ENCODE measurements at regions not wholly inside any gene's neighbourhood (a gene's known extent, or its start where the extent isn't known, plus 50 kb on each side); places are given as distances from the start of the nearest gene placed in this dataset.

GRCh38 chr13:33645591-33646554 lies 172.1 kb upstream of the RFC3 start:
- DNase-seq (ENCODE audit: low spot score) = no peak
- TF ChIP-seq ZBTB33 (IDR thresholded peaks at IDR 0.05) (no peak), SP1 (IDR thresholded peaks at IDR 0.05) (no peak), RXRA (IDR thresholded peaks at IDR 0.05) (no peak), FOXA1 (IDR thresholded peaks at IDR 0.05) (no peak), CTCF (IDR thresholded peaks at IDR 0.05; ENCODE audit: low read depth, low read length, missing input control) (no peak), HNF4G (IDR thresholded peaks at IDR 0.05) (no peak), HNF4A (conservative IDR thresholded peaks at IDR 0.05) (no peak), NR2F2 (IDR thresholded peaks at IDR 0.05) (no peak), EGR1 (IDR thresholded peaks at IDR 0.05; ENCODE audit: low read depth in 2 of 2) (no peak), ATF3 (IDR thresholded peaks at IDR 0.05) (no peak), RAD21 (IDR thresholded peaks at IDR 0.05) (no peak), JUND (IDR thresholded peaks at IDR 0.05) (no peak), GABPA (IDR thresholded peaks at IDR 0.05 in 1 of 2, conservative IDR thresholded peaks at IDR 0.05 in 1 of 2) (no peak)
- TF ChIP-seq, protein P1, sequence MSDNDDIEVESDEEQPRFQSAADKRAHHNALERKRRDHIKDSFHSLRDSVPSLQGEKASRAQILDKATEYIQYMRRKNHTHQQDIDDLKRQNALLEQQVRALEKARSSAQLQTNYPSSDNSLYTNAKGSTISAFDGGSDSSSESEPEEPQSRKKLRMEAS (IDR thresholded peaks at IDR 0.05) = no peak
- TF ChIP-seq, protein P2, sequence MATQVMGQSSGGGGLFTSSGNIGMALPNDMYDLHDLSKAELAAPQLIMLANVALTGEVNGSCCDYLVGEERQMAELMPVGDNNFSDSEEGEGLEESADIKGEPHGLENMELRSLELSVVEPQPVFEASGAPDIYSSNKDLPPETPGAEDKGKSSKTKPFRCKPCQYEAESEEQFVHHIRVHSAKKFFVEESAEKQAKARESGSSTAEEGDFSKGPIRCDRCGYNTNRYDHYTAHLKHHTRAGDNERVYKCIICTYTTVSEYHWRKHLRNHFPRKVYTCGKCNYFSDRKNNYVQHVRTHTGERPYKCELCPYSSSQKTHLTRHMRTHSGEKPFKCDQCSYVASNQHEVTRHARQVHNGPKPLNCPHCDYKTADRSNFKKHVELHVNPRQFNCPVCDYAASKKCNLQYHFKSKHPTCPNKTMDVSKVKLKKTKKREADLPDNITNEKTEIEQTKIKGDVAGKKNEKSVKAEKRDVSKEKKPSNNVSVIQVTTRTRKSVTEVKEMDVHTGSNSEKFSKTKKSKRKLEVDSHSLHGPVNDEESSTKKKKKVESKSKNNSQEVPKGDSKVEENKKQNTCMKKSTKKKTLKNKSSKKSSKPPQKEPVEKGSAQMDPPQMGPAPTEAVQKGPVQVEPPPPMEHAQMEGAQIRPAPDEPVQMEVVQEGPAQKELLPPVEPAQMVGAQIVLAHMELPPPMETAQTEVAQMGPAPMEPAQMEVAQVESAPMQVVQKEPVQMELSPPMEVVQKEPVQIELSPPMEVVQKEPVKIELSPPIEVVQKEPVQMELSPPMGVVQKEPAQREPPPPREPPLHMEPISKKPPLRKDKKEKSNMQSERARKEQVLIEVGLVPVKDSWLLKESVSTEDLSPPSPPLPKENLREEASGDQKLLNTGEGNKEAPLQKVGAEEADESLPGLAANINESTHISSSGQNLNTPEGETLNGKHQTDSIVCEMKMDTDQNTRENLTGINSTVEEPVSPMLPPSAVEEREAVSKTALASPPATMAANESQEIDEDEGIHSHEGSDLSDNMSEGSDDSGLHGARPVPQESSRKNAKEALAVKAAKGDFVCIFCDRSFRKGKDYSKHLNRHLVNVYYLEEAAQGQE (IDR thresholded peaks at IDR 0.05) = no peak
- no peaks in the 10 kb centered on the region for H3K27me3 ChIP-seq (ENCODE audit: control insufficient read depth in 4 of 4, insufficient read depth in 4 of 4, low read length in 3 of 4)
- H3K36me3 ChIP-seq (ENCODE audit: control insufficient read depth in 4 of 4, insufficient read depth in 3 of 4, low read depth in 1 of 4, low read length in 3 of 4) = no peaks in the 10 kb centered on the region
- H3K4me1 ChIP-seq (ENCODE audit: control insufficient read depth in 4 of 4, insufficient read depth in 4 of 4, low read length in 3 of 4) = peaks cover 13 to 32% (median 22%) of the 10 kb centered on the region in 4 donors
- H3K4me3 ChIP-seq (ENCODE audit: low read depth in 1 of 3, low read length in 3 of 3) = no peak overlapping the region
- WGBS = 96% methylated on average over 10 of the region's 10 CpGs
- no peak overlapping the region for H3K9ac ChIP-seq (ENCODE audit: low read depth in 1 of 2, low read length in 2 of 2)
- no peaks in the 10 kb centered on the region for H3K9me3 ChIP-seq (ENCODE audit: control insufficient read depth in 4 of 4, low read length in 3 of 4)
- H3K27ac ChIP-seq (ENCODE audit: low read depth in 1 of 2, low read length in 2 of 2) = no peak overlapping the region
